Thoracic aorta (tissue), 2 donors: ENCODE measurements at regions not wholly inside any gene's neighbourhood (a gene's known extent, or its start where the extent isn't known, plus 50 kb on each side); places are given as distances from the start of the nearest gene placed in this dataset.

Experiments
- ATAC-seq: fragments of 150-250 bp; one replicate; pipeline ENCODE4 v1.8.0; 2017; ENCODE audit warnings: low read depth; ENCODE audit not compliant: insufficient number of reproducible peaks, low FRiP score
- DNase-seq: peaks from one replicate; pipeline ENCODE4 v3.0.0-alpha.2; 2020; ENCODE audit warnings: low spot score
- H3K27ac ChIP-seq, 2 donors: fragments of 200-600 bp; sonication (generic); 1 replicate in 1 of 2; 2 replicates in 1 of 2; pipeline ENCODE4 v1.5.1; 2016; ENCODE audit warnings: mild to moderate bottlenecking in 2 of 2, moderate library complexity in 2 of 2
- H3K27me3 ChIP-seq: fragments of 200-600 bp; sonication (generic); replicated peaks from 2 replicates; pipeline ENCODE4 v1.6.0; 2016; ENCODE audit warnings: mild to moderate bottlenecking; ENCODE audit not compliant: insufficient read depth
- H3K36me3 ChIP-seq: fragments of 200-600 bp; sonication (generic); one replicate; pipeline ENCODE4 v1.5.1; 2016
- H3K4me1 ChIP-seq, 2 donors: fragments of 200-600 bp; sonication (generic); 1 replicate in 1 of 2; 2 replicates in 1 of 2; pipeline versions ENCODE4 v1.5.1 to v1.6.0; 2016; ENCODE audit warnings: low read depth in 2 of 2, mild to moderate bottlenecking in 1 of 2; ENCODE audit not compliant: control insufficient read depth in 1 of 2
- H3K4me3 ChIP-seq: fragments of 200-600 bp; sonication (generic); 2 replicates; pipeline ENCODE4 v1.5.1; 2016; ENCODE audit warnings: mild to moderate bottlenecking
- H3K9me3 ChIP-seq: fragments of 200-600 bp; sonication (generic); 2 replicates; pipeline ENCODE4 v1.5.1; 2016
- CTCF ChIP-seq: fragments of 200-600 bp; sonication (generic); IDR thresholded peaks from one replicate; pipeline ENCODE4 v1.5.1; 2019; ENCODE audit warnings: antibody characterized with exemption

- no peak overlapping the region for H3K4me3 ChIP-seq
- H3K27me3 ChIP-seq = no peaks in the 10 kb centered on the region
- peaks cover 0 to 6% of the 10 kb centered on the region in 2 donors for H3K4me1 ChIP-seq
- H3K9me3 ChIP-seq = no peaks in the 10 kb centered on the region
- no peak overlapping the region for H3K27ac ChIP-seq
- ATAC-seq (no peak), DNase-seq (no peak)
- no peak for TF ChIP-seq CTCF
- no peaks in the 10 kb centered on the region for H3K36me3 ChIP-seq
These were observed 707.8 kb upstream of the LMCD1 start for GRCh38 chr3:7793786-7794185.

- Histone ChIP-seq H3K27ac (no peak overlapping the region), H3K4me3 (no peak overlapping the region), H3K27me3 (no peaks in the 10 kb centered on the region), H3K4me1 (peaks cover 0 to 6% of the 10 kb centered on the region in 2 donors), H3K36me3 (no peaks in the 10 kb centered on the region), H3K9me3 (no peaks in the 10 kb centered on the region)
- DNase-seq (no peak), ATAC-seq (no peak)
- TF ChIP-seq CTCF = no peak
These were observed 703.3 kb upstream of the LMCD1 start for GRCh38 chr3:7798276-7798675.

- ATAC-seq (no peak), DNase-seq (no peak)
- Histone ChIP-seq H3K4me3 (no peak overlapping the region), H3K27me3 (no peaks in the 10 kb centered on the region), H3K9me3 (no peaks in the 10 kb centered on the region), H3K27ac (no peak overlapping the region), H3K4me1 (peaks cover 0 to 6% of the 10 kb centered on the region in 2 donors), H3K36me3 (no peaks in the 10 kb centered on the region)
- TF ChIP-seq CTCF = no peak
These were observed 701.4 kb upstream of the LMCD1 start for GRCh38 chr3:7800006-7800780.

- Histone ChIP-seq H3K36me3 (no peaks in the 10 kb centered on the region), H3K27me3 (no peaks in the 10 kb centered on the region), H3K27ac (no peak overlapping the region), H3K4me3 (no peak overlapping the region), H3K9me3 (no peaks in the 10 kb centered on the region), H3K4me1 (no peaks in the 10 kb centered on the region)
- ATAC-seq (no peak), DNase-seq (no peak)
- no peak for TF ChIP-seq CTCF
These were observed 689.1 kb upstream of the LMCD1 start for GRCh38 chr3:7812490-7812889.

GRCh38 chr3:7813365-7813764 lies 688.3 kb upstream of the LMCD1 start:
- Histone ChIP-seq H3K36me3 (no peaks in the 10 kb centered on the region), H3K4me3 (no peak overlapping the region), H3K9me3 (no peaks in the 10 kb centered on the region), H3K4me1 (no peaks in the 10 kb centered on the region), H3K27ac (no peak overlapping the region), H3K27me3 (no peaks in the 10 kb centered on the region)
- no peak for DNase-seq
- no peak for ATAC-seq
- TF ChIP-seq CTCF = no peak
